GF-D8 (cell line): ENCODE measurements at regions not wholly inside any gene's neighbourhood (a gene's known extent, or its start where the extent isn't known, plus 50 kb on each side); places are given as distances from the start of the nearest gene placed in this dataset.

ENCODE experiments used
- DNase-seq: peaks from one replicate; lab custom pipeline; 2025; lab: John Stamatoyannopoulos, UW

- DNase-seq = no peak
These were observed 193.0 kb upstream of the THSD7B start for GRCh38 chr2:136572335-136572734.

GRCh38 chr2:136557203-136557602, 208.1 kb upstream of the THSD7B start:
- DNase-seq = no peak

- DNase-seq = no peak
These were observed 215.2 kb upstream of the THSD7B start for GRCh38 chr2:136550181-136550580.

- no peak for DNase-seq
These were observed 226.0 kb upstream of the THSD7B start for GRCh38 chr2:136539355-136539754.

- no peak for DNase-seq
These were observed 226.9 kb upstream of the THSD7B start for GRCh38 chr2:136538489-136538888.

GRCh38 chr2:136534811-136535210, 230.5 kb upstream of the THSD7B start:
- no peak for DNase-seq

GRCh38 chr2:136532171-136532570, 233.2 kb upstream of the THSD7B start:
- no peak for DNase-seq

- no peak for DNase-seq
These were observed 233.6 kb upstream of the THSD7B start for GRCh38 chr2:136531731-136532130.

GRCh38 chr2:136530146-136530545, 235.2 kb upstream of the THSD7B start:
- no peak for DNase-seq

- no peak for DNase-seq
These were observed 237.8 kb upstream of the THSD7B start for GRCh38 chr2:136527560-136527959.

- no peak for DNase-seq
These were observed 242.6 kb upstream of the THSD7B start for GRCh38 chr2:136522724-136523123.

GRCh38 chr2:136517716-136518115, 247.6 kb upstream of the THSD7B start:
- DNase-seq = no peak

- no peak for DNase-seq
These were observed 255.1 kb upstream of the THSD7B start for GRCh38 chr2:136510244-136510643.

- DNase-seq = no peak
These were observed 259.9 kb upstream of the THSD7B start for GRCh38 chr2:136505462-136505861.

GRCh38 chr2:136502660-136503059, 262.7 kb upstream of the THSD7B start:
- no peak for DNase-seq

GRCh38 chr2:136497709-136498108, 267.6 kb upstream of the THSD7B start:
- DNase-seq = no peak

- DNase-seq = no peak
These were observed 268.4 kb upstream of the THSD7B start for GRCh38 chr2:136496966-136497365.

GRCh38 chr2:136495636-136496035, 269.7 kb upstream of the THSD7B start:
- no peak for DNase-seq

- DNase-seq = no peak
These were observed 272.4 kb upstream of the THSD7B start for GRCh38 chr2:136492901-136493300.

GRCh38 chr2:136490100-136490499, 275.2 kb upstream of the THSD7B start:
- no peak for DNase-seq

- no peak for DNase-seq
These were observed 277.9 kb upstream of the THSD7B start for GRCh38 chr2:136487421-136487820.

GRCh38 chr2:136486115-136486514, 279.2 kb upstream of the THSD7B start:
- DNase-seq = no peak

GRCh38 chr2:136482966-136483365, 282.4 kb upstream of the THSD7B start:
- DNase-seq = no peak

- no peak for DNase-seq
These were observed 283.3 kb upstream of the THSD7B start for GRCh38 chr2:136482006-136482405.

GRCh38 chr2:136479696-136480095, 285.6 kb upstream of the THSD7B start:
- DNase-seq = no peak
